ENCODE measurements at regions not wholly inside any gene's neighbourhood (a gene's known extent, or its start where the extent isn't known, plus 50 kb on each side); places are given as distances from the start of the nearest gene placed in this dataset.
"Not testable (repeated sequence)": the region's sequence is repeated elsewhere in the genome, so short reads cannot be mapped to it uniquely, and the experiment has no call there.

- H3K4me1 Mint-ChIP-seq, result no peaks in the 10 kb centered on the region
Measured at GRCh38 chr4:20087522-20087911, 164.2 kb upstream of the SLIT2 start.

GRCh38 chr4:20086799-20087521, 164.7 kb upstream of the SLIT2 start:
- DNase-seq, result no peak
- H3K36me3 Mint-ChIP-seq (ENCODE audit: low read depth), result no peaks in the 10 kb centered on the region
- H3K4me3 Mint-ChIP-seq, result no peak overlapping the region
- no peaks in the 10 kb centered on the region for H3K4me1 Mint-ChIP-seq
- no peaks in the 10 kb centered on the region for H3K27me3 Mint-ChIP-seq
- H3K27ac Mint-ChIP-seq, result no peak overlapping the region
- no peak for ATAC-seq
- H3K9me3 Mint-ChIP-seq, result no peaks in the 10 kb centered on the region

More at GRCh38 chr4:20087522-20087911, 164.2 kb upstream of the SLIT2 start:
- DNase-seq (no peak), ATAC-seq (no peak)
- Mint-ChIP-seq H3K27me3 (no peaks in the 10 kb centered on the region), H3K9me3 (no peaks in the 10 kb centered on the region), H3K36me3 (ENCODE audit: low read depth) (no peaks in the 10 kb centered on the region), H3K4me3 (no peak overlapping the region), H3K27ac (no peak overlapping the region)

GRCh38 chr4:20086067-20086798, 165.5 kb upstream of the SLIT2 start:
- no peaks in the 10 kb centered on the region for H3K27me3 Mint-ChIP-seq
- H3K4me1 Mint-ChIP-seq, result no peaks in the 10 kb centered on the region
- DNase-seq (no peak), ATAC-seq (no peak)
- no peak overlapping the region for H3K4me3 Mint-ChIP-seq
- no peaks in the 10 kb centered on the region for H3K9me3 Mint-ChIP-seq
- H3K36me3 Mint-ChIP-seq (ENCODE audit: low read depth), result no peaks in the 10 kb centered on the region
- H3K27ac Mint-ChIP-seq, result no peak overlapping the region

- Mint-ChIP-seq H3K27me3 (no peaks in the 10 kb centered on the region), H3K9me3 (no peaks in the 10 kb centered on the region), H3K4me3 (no peak overlapping the region), H3K27ac (no peak overlapping the region), H3K36me3 (ENCODE audit: low read depth) (no peaks in the 10 kb centered on the region), H3K4me1 (no peaks in the 10 kb centered on the region)
- ATAC-seq (no peak), DNase-seq (no peak)
Measured at GRCh38 chr4:20085653-20086052, 166.1 kb upstream of the SLIT2 start.

- Mint-ChIP-seq H3K36me3 (ENCODE audit: low read depth) (no peaks in the 10 kb centered on the region), H3K4me3 (no peak overlapping the region), H3K27ac (no peak overlapping the region), H3K4me1 (no peaks in the 10 kb centered on the region), H3K27me3 (no peaks in the 10 kb centered on the region), H3K9me3 (no peaks in the 10 kb centered on the region)
- no peak for DNase-seq
- ATAC-seq, result no peak
Measured at GRCh38 chr4:20085156-20085555, 166.5 kb upstream of the SLIT2 start.

GRCh38 chr4:20084488-20084887, 167.2 kb upstream of the SLIT2 start:
- H3K4me3 Mint-ChIP-seq, result no peak overlapping the region

GRCh38 chr4:20078644-20079043, 173.1 kb upstream of the SLIT2 start:
- ATAC-seq (no peak), DNase-seq (no peak)
- Mint-ChIP-seq H3K36me3 (ENCODE audit: low read depth) (no peaks in the 10 kb centered on the region), H3K27ac (no peak overlapping the region), H3K4me1 (no peaks in the 10 kb centered on the region), H3K9me3 (no peaks in the 10 kb centered on the region), H3K4me3 (no peak overlapping the region), H3K27me3 (no peaks in the 10 kb centered on the region)

More at GRCh38 chr4:20084488-20084887, 167.2 kb upstream of the SLIT2 start:
- DNase-seq, result no peak
- Mint-ChIP-seq H3K36me3 (ENCODE audit: low read depth) (no peaks in the 10 kb centered on the region), H3K27ac (no peak overlapping the region), H3K4me1 (no peaks in the 10 kb centered on the region), H3K27me3 (no peaks in the 10 kb centered on the region), H3K9me3 (no peaks in the 10 kb centered on the region)
- peak; percentile 52 for ATAC-seq

GRCh38 chr4:20075248-20075871, 176.3 kb upstream of the SLIT2 start:
- no peak overlapping the region for H3K27ac Mint-ChIP-seq

GRCh38 chr4:20074450-20074849, 177.3 kb upstream of the SLIT2 start:
- H3K36me3 Mint-ChIP-seq (ENCODE audit: low read depth), result no peaks in the 10 kb centered on the region
- H3K9me3 Mint-ChIP-seq, result no peaks in the 10 kb centered on the region
- no peaks in the 10 kb centered on the region for H3K27me3 Mint-ChIP-seq
- no peak for DNase-seq
- ATAC-seq, result no peak
- H3K4me1 Mint-ChIP-seq, result no peaks in the 10 kb centered on the region
- no peak overlapping the region for H3K27ac Mint-ChIP-seq
- no peak overlapping the region for H3K4me3 Mint-ChIP-seq

More at GRCh38 chr4:20075248-20075871, 176.3 kb upstream of the SLIT2 start:
- no peaks in the 10 kb centered on the region for H3K27me3 Mint-ChIP-seq
- H3K4me3 Mint-ChIP-seq, result no peak overlapping the region
- DNase-seq (no peak), ATAC-seq (no peak)
- H3K9me3 Mint-ChIP-seq, result no peaks in the 10 kb centered on the region
- no peaks in the 10 kb centered on the region for H3K4me1 Mint-ChIP-seq
- H3K36me3 Mint-ChIP-seq (ENCODE audit: low read depth), result no peaks in the 10 kb centered on the region

- Mint-ChIP-seq H3K27ac (no peak overlapping the region), H3K27me3 (no peaks in the 10 kb centered on the region), H3K4me1 (no peaks in the 10 kb centered on the region), H3K9me3 (peaks cover 11% of the 10 kb centered on the region), H3K36me3 (ENCODE audit: low read depth) (no peaks in the 10 kb centered on the region), H3K4me3 (no peak overlapping the region)
- ATAC-seq (no peak), DNase-seq (no peak)
Measured at GRCh38 chr4:20065952-20066351, 185.8 kb upstream of the SLIT2 start.

- H3K9me3 Mint-ChIP-seq, result peaks cover 16% of the 10 kb centered on the region
- not testable (repeated sequence) for H3K27ac Mint-ChIP-seq; H3K36me3 Mint-ChIP-seq (ENCODE audit: low read depth); DNase-seq; H3K27me3 Mint-ChIP-seq; H3K4me3 Mint-ChIP-seq; H3K4me1 Mint-ChIP-seq; ATAC-seq
Measured at GRCh38 chr4:20062857-20063256, 188.8 kb upstream of the SLIT2 start.

- Mint-ChIP-seq H3K9me3 (peaks cover 20% of the 10 kb centered on the region), H3K4me3 (no peak overlapping the region), H3K27me3 (no peaks in the 10 kb centered on the region), H3K36me3 (ENCODE audit: low read depth) (no peaks in the 10 kb centered on the region), H3K4me1 (no peaks in the 10 kb centered on the region), H3K27ac (no peak overlapping the region)
- ATAC-seq (no peak), DNase-seq (no peak)
Measured at GRCh38 chr4:20062054-20062453, 189.7 kb upstream of the SLIT2 start.

GRCh38 chr4:20050768-20051167, 200.9 kb upstream of the SLIT2 start:
- ATAC-seq (no peak), DNase-seq (no peak)
- H3K9me3 Mint-ChIP-seq, result peaks cover 28% of the 10 kb centered on the region
- no peak overlapping the region for H3K4me3 Mint-ChIP-seq
- no peaks in the 10 kb centered on the region for H3K27me3 Mint-ChIP-seq
- H3K27ac Mint-ChIP-seq, result no peak overlapping the region
- no peaks in the 10 kb centered on the region for H3K4me1 Mint-ChIP-seq
- H3K36me3 Mint-ChIP-seq (ENCODE audit: low read depth), result no peaks in the 10 kb centered on the region

GRCh38 chr4:20049889-20050288, 201.8 kb upstream of the SLIT2 start:
- Mint-ChIP-seq H3K4me1 (no peaks in the 10 kb centered on the region), H3K4me3 (no peak overlapping the region), H3K27me3 (no peaks in the 10 kb centered on the region), H3K36me3 (ENCODE audit: low read depth) (no peaks in the 10 kb centered on the region), H3K9me3 (peaks cover 25% of the 10 kb centered on the region), H3K27ac (no peak overlapping the region)
- ATAC-seq (no peak), DNase-seq (no peak)

All from activated naive CD8-positive, alpha-beta T cell treated with anti-CD3 and anti-CD28 coated beads, Interleukin-2, amount 50 U/mL, for 24 hours (primary cell).